ENCODE measurements at regions not wholly inside any gene's neighbourhood (a gene's known extent, or its start where the extent isn't known, plus 50 kb on each side); places are given as distances from the start of the nearest gene placed in this dataset.

DNA sequence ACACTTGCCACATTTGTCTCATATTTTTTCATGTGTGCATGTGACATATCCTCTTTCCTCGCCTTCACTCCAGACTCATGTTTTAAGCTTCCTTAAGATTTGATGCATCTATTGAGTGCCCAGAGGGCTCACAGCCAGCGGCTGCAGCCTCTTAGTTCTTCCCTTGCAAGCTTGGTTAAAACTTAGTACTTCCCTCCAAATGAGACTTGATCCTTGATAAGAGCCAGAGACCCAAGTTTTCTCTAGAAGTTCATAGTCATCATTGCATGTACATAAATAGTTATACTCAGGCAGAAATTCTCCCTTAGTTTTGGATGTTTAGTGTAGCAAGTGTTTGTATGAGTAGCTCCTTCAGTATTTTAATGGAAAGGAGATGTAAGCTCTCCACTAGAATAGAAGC, 337.6 kb upstream of the B3GALT2 start:
- H4K20me1 ChIP-seq (ENCODE audit: insufficient read depth) = no peaks in the 10 kb centered on the region
- no peaks in the 10 kb centered on the region for H3K36me3 ChIP-seq (ENCODE audit: control insufficient read depth in 1 of 2, insufficient read depth in 2 of 2, low read length in 2 of 2)
- CTCF ChIA-PET = no interaction called here
- H3K27me3 ChIP-seq (ENCODE audit: insufficient read depth, low read length) = no peaks in the 10 kb centered on the region
- BruUV-seq (replicated peaks) = no TSS peak
- no peaks in the 10 kb centered on the region for H3K79me2 ChIP-seq (ENCODE audit: insufficient read depth, low read length)
- H3K9me3 ChIP-seq (ENCODE audit: control insufficient read depth in 1 of 2, insufficient read depth in 1 of 2, low read depth in 1 of 2, low read length in 2 of 2) = no peaks in the 10 kb centered on the region
- no peaks in the 10 kb centered on the region; the same call in 1 of the 2 replicates for H3K9me2 ChIP-seq (ENCODE audit: insufficient read depth)
- no peak overlapping the region for H3K4me2 ChIP-seq (ENCODE audit: low read length)
- POLR2A ChIA-PET = no interaction called here
- no peaks in the 10 kb centered on the region for H3K4me1 ChIP-seq (ENCODE audit: control insufficient read depth in 1 of 2, insufficient read depth in 2 of 2, low read length in 2 of 2)
- TF ChIP-seq CEBPB (IDR thresholded peaks at IDR 0.05; ENCODE audit: low read depth) (no peak), SP1 (IDR thresholded peaks at IDR 0.05; ENCODE audit: low read depth) (no peak)
- H3K27ac ChIP-seq (ENCODE audit: low read depth, low read length) = no peak overlapping the region
- RAD21 ChIA-PET (ENCODE audit: low non-redundant PET in 1 of 2, low total read pairs in 2 of 2, uncharacterized antibody in 2 of 2, unreplicated experiment in 2 of 2) = no interaction called here
- intact Hi-C loops (cut with micrococcal nuclease) = no loop called here
- DNase-seq (ENCODE audit: low read depth, low spot score) (no peak), ATAC-seq (no peak)
- H2AFZ ChIP-seq (ENCODE audit: low read depth, low read length, poor library complexity, severe bottlenecking) = no peak overlapping the region
- no peak overlapping the region for H3K4me3 ChIP-seq (replicated peaks in 1 of 2; ENCODE audit: low read depth in 1 of 2, low read length in 2 of 2)
- H3K9ac ChIP-seq (ENCODE audit: low read length) = no peak overlapping the region

DNA sequence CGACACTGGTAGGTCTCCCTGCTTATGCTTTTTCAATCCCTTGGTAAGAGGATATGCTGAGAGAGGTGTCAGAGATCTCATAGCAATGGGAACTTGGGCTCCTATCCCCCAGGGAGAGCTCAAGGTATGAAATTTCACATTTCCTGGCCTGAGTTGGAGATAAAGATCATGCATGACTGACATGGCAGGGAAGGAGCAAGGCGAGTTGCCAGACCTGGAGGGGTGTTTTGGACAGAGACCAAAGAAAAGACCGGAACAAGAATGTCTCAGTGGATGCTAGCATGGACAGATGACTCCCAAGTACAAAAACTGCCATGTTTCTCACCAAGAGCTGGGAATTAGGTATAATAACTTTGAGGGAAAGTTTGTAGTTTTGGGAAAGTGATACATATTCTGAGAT, 334.1 kb upstream of the B3GALT2 start:
- BruUV-seq (replicated peaks) = no TSS peak
- ChIA-PET RAD21 (ENCODE audit: low non-redundant PET in 1 of 2, low total read pairs in 2 of 2, uncharacterized antibody in 2 of 2, unreplicated experiment in 2 of 2) (no interaction called here), POLR2A (no interaction called here), CTCF (no interaction called here)
- Histone ChIP-seq H3K9me3 (ENCODE audit: control insufficient read depth in 1 of 2, insufficient read depth in 1 of 2, low read depth in 1 of 2, low read length in 2 of 2) (no peaks in the 10 kb centered on the region), H3K27ac (ENCODE audit: low read depth, low read length) (no peak overlapping the region), H3K4me2 (ENCODE audit: low read length) (no peak overlapping the region), H4K20me1 (ENCODE audit: insufficient read depth) (no peaks in the 10 kb centered on the region), H3K36me3 (ENCODE audit: control insufficient read depth in 1 of 2, insufficient read depth in 2 of 2, low read length in 2 of 2) (no peaks in the 10 kb centered on the region), H3K9me2 (ENCODE audit: insufficient read depth) (no peaks in the 10 kb centered on the region; the same call in 1 of the 2 replicates), H2AFZ (ENCODE audit: low read depth, low read length, poor library complexity, severe bottlenecking) (no peak overlapping the region), H3K27me3 (ENCODE audit: insufficient read depth, low read length) (no peaks in the 10 kb centered on the region), H3K4me3 (replicated peaks in 1 of 2; ENCODE audit: low read depth in 1 of 2, low read length in 2 of 2) (no peak overlapping the region), H3K4me1 (ENCODE audit: control insufficient read depth in 1 of 2, insufficient read depth in 2 of 2, low read length in 2 of 2) (no peaks in the 10 kb centered on the region), H3K9ac (ENCODE audit: low read length) (no peak overlapping the region), H3K79me2 (ENCODE audit: insufficient read depth, low read length) (no peaks in the 10 kb centered on the region)
- TF ChIP-seq YY1 (IDR thresholded peaks at IDR 0.05; ENCODE audit: extremely low read depth, insufficient replicate concordance, low read depth, low read length) = no peak
- TF ChIP-seq SIN3A (IDR thresholded peaks at IDR 0.05; ENCODE audit: low read depth) = no peak
- ATAC-seq = no peak
- intact Hi-C loops (cut with micrococcal nuclease) = no loop called here
- DNase-seq (ENCODE audit: low read depth, low spot score) = no peak

DNA sequence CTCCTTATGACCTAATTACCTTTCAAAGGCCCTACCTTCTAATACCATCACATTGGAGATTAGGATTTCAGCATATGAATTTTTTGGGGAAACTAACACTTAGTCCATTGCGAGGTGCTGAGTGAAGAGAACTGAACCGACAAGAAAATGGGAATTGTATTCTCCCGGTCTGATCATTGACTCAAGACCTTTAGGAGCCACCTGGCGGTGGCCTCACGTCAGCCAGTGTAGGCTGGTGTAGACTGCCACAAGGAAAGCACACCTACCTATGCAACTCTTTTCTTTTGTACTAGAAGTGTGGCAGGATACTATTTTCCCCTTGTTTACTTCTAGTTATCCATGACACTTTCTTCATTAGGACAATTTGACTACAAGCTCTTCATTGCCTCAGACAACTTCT, 333.5 kb upstream of the B3GALT2 start:
- no peak overlapping the region for H3K4me3 ChIP-seq (replicated peaks in 1 of 2; ENCODE audit: low read depth in 1 of 2, low read length in 2 of 2)
- no peaks in the 10 kb centered on the region for H3K79me2 ChIP-seq (ENCODE audit: insufficient read depth, low read length)
- BruUV-seq (replicated peaks) = no TSS peak
- ChIA-PET RAD21 (ENCODE audit: low non-redundant PET in 1 of 2, low total read pairs in 2 of 2, uncharacterized antibody in 2 of 2, unreplicated experiment in 2 of 2) (no interaction called here), CTCF (no interaction called here), POLR2A (no interaction called here)
- H3K9me2 ChIP-seq (ENCODE audit: insufficient read depth) = no peaks in the 10 kb centered on the region; the same call in 1 of the 2 replicates
- no peaks in the 10 kb centered on the region for H3K36me3 ChIP-seq (ENCODE audit: control insufficient read depth in 1 of 2, insufficient read depth in 2 of 2, low read length in 2 of 2)
- no peak overlapping the region for H3K9ac ChIP-seq (ENCODE audit: low read length)
- no peak for DNase-seq (ENCODE audit: low read depth, low spot score)
- no peak for ATAC-seq
- H3K4me2 ChIP-seq (ENCODE audit: low read length) = no peak overlapping the region
- H3K27me3 ChIP-seq (ENCODE audit: insufficient read depth, low read length) = no peaks in the 10 kb centered on the region
- H3K4me1 ChIP-seq (ENCODE audit: control insufficient read depth in 1 of 2, insufficient read depth in 2 of 2, low read length in 2 of 2) = no peaks in the 10 kb centered on the region
- H4K20me1 ChIP-seq (ENCODE audit: insufficient read depth) = no peaks in the 10 kb centered on the region
- no peak overlapping the region for H3K27ac ChIP-seq (ENCODE audit: low read depth, low read length)
- H3K9me3 ChIP-seq (ENCODE audit: control insufficient read depth in 1 of 2, insufficient read depth in 1 of 2, low read depth in 1 of 2, low read length in 2 of 2) = no peaks in the 10 kb centered on the region
- H2AFZ ChIP-seq (ENCODE audit: low read depth, low read length, poor library complexity, severe bottlenecking) = no peak overlapping the region
- no peak for TF ChIP-seq YY1 (IDR thresholded peaks at IDR 0.05; ENCODE audit: extremely low read depth, insufficient replicate concordance, low read depth, low read length)
- no peak for TF ChIP-seq RAD21 (IDR thresholded peaks at IDR 0.05; ENCODE audit: low read depth)
- TF ChIP-seq POLR2AphosphoS5 (IDR thresholded peaks at IDR 0.05; ENCODE audit: low read depth, low read length) = no peak
- intact Hi-C loops (cut with micrococcal nuclease) = no loop called here

All from HCT116 (cell line).